Stimulated activated CD4-positive, alpha-beta T cell treated with anti-CD3 and anti-CD28 coated beads, Interleukin-12 subunit alpha, Interleukin-12 subunit beta, amount 100 ng/mL, for 48 hours (primary cell): ENCODE measurements at regions not wholly inside any gene's neighbourhood (a gene's known extent, or its start where the extent isn't known, plus 50 kb on each side); places are given as distances from the start of the nearest gene placed in this dataset.
A peak's percentile ranks its signal among the peaks of the same experiment; 100 is the strongest.
"Not testable (repeated sequence)": the region's sequence is repeated elsewhere in the genome, so short reads cannot be mapped to it uniquely, and the experiment has no call there.

Source experiments
- DNase-seq, 3 donors: peaks; one replicate each; pipeline ENCODE4 v3.0.0-alpha.2; 2020; ENCODE audit warnings: low read depth in 2 of 3, low spot score in 1 of 3

- no peak for DNase-seq
These were observed 82.6 kb upstream of the ARG1 start for GRCh38 chr6:131490441-131490840.

- no peak for DNase-seq
These were observed 80.0 kb upstream of the ARG1 start for GRCh38 chr6:131492932-131493573.

- not testable (repeated sequence) for DNase-seq
These were observed 68.6 kb upstream of the ARG1 start for GRCh38 chr6:131504387-131504786.

- DNase-seq, result no peak
These were observed 62.9 kb upstream of the ARG1 start for GRCh38 chr6:131510094-131510493.

GRCh38 chr6:131510591-131510990 is 62.4 kb upstream of the ARG1 start:
- no peak for DNase-seq

- DNase-seq, result peak in 1 of 3 donors; percentile 43
These were observed 53.2 kb upstream of the ARG1 start for GRCh38 chr6:131519670-131520436.
